H1 (cell line): ENCODE measurements at regions not wholly inside any gene's neighbourhood (a gene's known extent, or its start where the extent isn't known, plus 50 kb on each side); places are given as distances from the start of the nearest gene placed in this dataset.
A peak's percentile ranks its signal among the peaks of the same experiment; 100 is the strongest.

Source experiments
- CTCF ChIA-PET: fragments of 300-600 bp; sonication (Branson Sonifier 250); formaldehyde crosslinking; loops from one replicate; lab custom pipeline; 2021; ENCODE audit not compliant: partially characterized antibody; lab: Charles Lee
- POLR2A ChIA-PET: fragments of 300-600 bp; sonication (Branson Sonifier 250); formaldehyde crosslinking; loops from one replicate; lab custom pipeline; 2021; ENCODE audit warnings: inconsistent platforms; ENCODE audit not compliant: partially characterized antibody; lab: Charles Lee
- DNase-seq, 2 experiments: peaks; one replicate each; pipeline versions ENCODE4 v3.0.0 to v3.0.0-alpha.2; 2010 to 2022; ENCODE audit warnings: low spot score in 2 of 2, low read depth in 1 of 2, mixed read lengths in 1 of 2
- FAIRE-seq: peaks from 2 replicates; lab custom pipeline; 2011; peaks lifted over from hg19 to GRCh38; lab: Jason Lieb, UNC
- H2AFZ ChIP-seq: 2 replicates; pipeline ENCODE4 v1.8.1; 2012; ENCODE audit warnings: low read length, inconsistent platforms
- H2AK5ac ChIP-seq: 2 replicates; pipeline ENCODE4 v1.6.1; 2013; ENCODE audit warnings: low read depth, low read length
- H2BK120ac ChIP-seq: replicated peaks from 2 replicates; pipeline ENCODE3; 2013; ENCODE audit warnings: low read depth, low read length, inconsistent platforms
- H2BK12ac ChIP-seq: 2 replicates; pipeline ENCODE4 v1.6.1; 2013; ENCODE audit warnings: low read depth, low read length
- H2BK15ac ChIP-seq: 2 replicates; pipeline ENCODE4 v1.6.1; 2013; ENCODE audit warnings: low read length
- H2BK20ac ChIP-seq: 2 replicates; pipeline ENCODE4 v1.6.1; 2013; ENCODE audit warnings: low read length
- H2BK5ac ChIP-seq: 2 replicates; pipeline ENCODE4 v1.6.1; 2013; ENCODE audit warnings: low read depth, low read length
- H3K14ac ChIP-seq: 2 replicates; pipeline ENCODE4 v1.6.1; 2013; ENCODE audit warnings: inconsistent platforms; ENCODE audit not compliant: insufficient read length
- H3K18ac ChIP-seq: 2 replicates; pipeline ENCODE4 v1.6.1; 2013; ENCODE audit warnings: low read length; ENCODE audit errors: extremely low read depth
- H3K23ac ChIP-seq: 2 replicates; pipeline ENCODE4 v1.6.1; 2013; ENCODE audit warnings: inconsistent platforms; ENCODE audit not compliant: insufficient read length
- H3K23me2 ChIP-seq: 2 replicates; pipeline ENCODE4 v1.6.1; 2013; ENCODE audit warnings: low read depth, low read length
- H3K27ac ChIP-seq: 2 replicates; pipeline ENCODE4 v1.6.1; 2011; ENCODE audit warnings: low read depth, low read length, inconsistent platforms
- H3K27me3 ChIP-seq, 4 experiments: replicated peaks in 1 of 4; 1 replicate in 1 of 4; 2 replicates in 3 of 4; pipeline versions ENCODE4 v1.6.1 to v1.8.1; 2011 to 2013; ENCODE audit warnings: low read length in 3 of 4, mild to moderate bottlenecking in 3 of 4, inconsistent platforms in 2 of 4, mixed read lengths in 2 of 4, moderate library complexity in 1 of 4; ENCODE audit not compliant: control insufficient read depth in 3 of 4, insufficient read depth in 3 of 4; ENCODE audit errors: extremely low read depth in 1 of 4
- H3K36me3 ChIP-seq, 4 experiments: 2 replicates each; pipeline versions ENCODE4 v1.6.1 to v1.8.1; 2011 to 2013; ENCODE audit warnings: mild to moderate bottlenecking in 4 of 4, low read length in 3 of 4, moderate library complexity in 2 of 4, control low read depth in 1 of 4, inconsistent platforms in 1 of 4; ENCODE audit not compliant: insufficient read depth in 4 of 4, control insufficient read depth in 2 of 4
- H3K4ac ChIP-seq: replicated peaks from 2 replicates; pipeline ENCODE3; 2013; ENCODE audit warnings: low read length, low read depth, mixed read lengths, inconsistent platforms; ENCODE audit not compliant: insufficient read length
- H3K4me1 ChIP-seq, 4 experiments: replicated peaks in 1 of 4; 1 replicate in 1 of 4; 2 replicates in 3 of 4; pipeline versions ENCODE4 v1.6.1 to v1.8.1; 2011 to 2013; ENCODE audit warnings: low read length in 3 of 4, inconsistent platforms in 2 of 4, mixed read lengths in 1 of 4; ENCODE audit not compliant: insufficient read depth in 4 of 4, control insufficient read depth in 3 of 4
- H3K4me2 ChIP-seq, 2 experiments: 2 replicates each; pipeline versions ENCODE4 v1.6.1 to v1.8.1; 2011 to 2013; ENCODE audit warnings: low read depth in 2 of 2, low read length in 2 of 2, control low read depth in 1 of 2, inconsistent platforms in 1 of 2, mild to moderate bottlenecking in 1 of 2; ENCODE audit not compliant: insufficient read depth in 1 of 2
- H3K4me3 ChIP-seq, 4 experiments: fragments of 200-600, 300-600 bp in 1 of 4; sonication (generic), shearing (Covaris generic), sonication (Bioruptor Twin) in 1 of 4; 2 replicates each; pipeline versions ENCODE4 v1.5.1 to v1.8.1; 2011 to 2016; ENCODE audit warnings: low read length in 4 of 4, low read depth in 3 of 4, control low read depth in 2 of 4, inconsistent platforms in 2 of 4, mild to moderate bottlenecking in 2 of 4, mixed read lengths in 1 of 4, moderate library complexity in 1 of 4; ENCODE audit not compliant: insufficient read depth in 2 of 4; ENCODE audit errors: extremely low read depth in 1 of 4
- H3K56ac ChIP-seq: replicated peaks from 2 replicates; pipeline ENCODE3; 2013; ENCODE audit warnings: low read depth, mild to moderate bottlenecking, mixed read lengths, low read length, inconsistent platforms; ENCODE audit not compliant: insufficient read length
- H3K79me1 ChIP-seq: 2 replicates; pipeline ENCODE4 v1.6.1; 2013; ENCODE audit warnings: low read depth, low read length, control low read depth
- H3K79me2 ChIP-seq, 2 experiments: 2 replicates each; pipeline versions ENCODE4 v1.6.1 to v1.8.1; 2012 to 2013; ENCODE audit warnings: low read length in 2 of 2, mild to moderate bottlenecking in 2 of 2, inconsistent platforms in 1 of 2; ENCODE audit not compliant: insufficient read depth in 2 of 2, control insufficient read depth in 1 of 2
- H3K9ac ChIP-seq, 4 experiments: replicated peaks in 1 of 4; 1 replicate in 1 of 4; 2 replicates in 3 of 4; pipeline versions ENCODE4 v1.6.1 to v1.8.1; 2011 to 2013; ENCODE audit warnings: low read depth in 3 of 4, low read length in 3 of 4, control low read depth in 2 of 4, mild to moderate bottlenecking in 2 of 4, moderate library complexity in 2 of 4, inconsistent platforms in 1 of 4; ENCODE audit errors: extremely low read depth in 1 of 4
- H3K9me3 ChIP-seq, 2 experiments: 2 replicates each; pipeline versions ENCODE4 v1.6.1 to v1.8.1; 2012 to 2013; ENCODE audit warnings: mild to moderate bottlenecking in 2 of 2, moderate library complexity in 2 of 2, control low read depth in 1 of 2, inconsistent platforms in 1 of 2, low read depth in 1 of 2, low read length in 1 of 2, mixed read lengths in 1 of 2; ENCODE audit not compliant: insufficient read depth in 2 of 2
- H4K20me1 ChIP-seq, 2 experiments: replicated peaks in 1 of 2; 2 replicates each; pipeline versions ENCODE3 to v1.8.1; 2011 to 2013; ENCODE audit warnings: inconsistent platforms in 2 of 2, low read length in 2 of 2, mild to moderate bottlenecking in 1 of 2; ENCODE audit not compliant: insufficient read depth in 2 of 2, control insufficient read depth in 1 of 2
- H4K5ac ChIP-seq: 2 replicates; pipeline ENCODE4 v1.6.1; 2013; ENCODE audit warnings: low read length, low read depth, mixed read lengths, inconsistent platforms; ENCODE audit not compliant: insufficient read length
- H4K8ac ChIP-seq: 2 replicates; pipeline ENCODE4 v1.8.0; 2013; ENCODE audit warnings: mild to moderate bottlenecking, moderate library complexity, low read length, inconsistent platforms; ENCODE audit not compliant: insufficient read depth; ENCODE audit errors: extremely low read depth
- H4K91ac ChIP-seq: replicated peaks from 2 replicates; pipeline ENCODE3; 2013; ENCODE audit warnings: low read length, mixed read lengths, inconsistent platforms; ENCODE audit not compliant: insufficient read length
- SIRT6 ChIP-seq: IDR thresholded peaks from one replicate; pipeline ENCODE4 v1.7.1; 2012; ENCODE audit warnings: low read length, inconsistent platforms
- WGBS, 2 experiments: shearing (Covaris generic) in 1 of 2; methylation state at CpG; one replicate each; pipeline versions ENCODE4 v1.1.6 to v1.1.7; 2013 to 2015; ENCODE audit warnings: low lambda C conversion rate in 2 of 2, mixed read lengths in 2 of 2, inconsistent platforms in 1 of 2, low coverage in 1 of 2, missing lambda C conversion rate in 1 of 2; ENCODE audit not compliant: insufficient replicate concordance in 2 of 2, insufficient coverage in 1 of 2, insufficient read length in 1 of 2; ENCODE audit errors: extremely low coverage in 1 of 2, missing lambda C conversion rate in 1 of 2; 5-methylcytosine and 5-hydroxymethylcytosine counted together
- TF ChIP-seq, protein P1 (sequence below): IDR thresholded peaks from 2 replicates; pipeline ENCODE4 v1.6.1; 2011; ENCODE audit warnings: low read length, improper control_type of control experiment

DNA sequence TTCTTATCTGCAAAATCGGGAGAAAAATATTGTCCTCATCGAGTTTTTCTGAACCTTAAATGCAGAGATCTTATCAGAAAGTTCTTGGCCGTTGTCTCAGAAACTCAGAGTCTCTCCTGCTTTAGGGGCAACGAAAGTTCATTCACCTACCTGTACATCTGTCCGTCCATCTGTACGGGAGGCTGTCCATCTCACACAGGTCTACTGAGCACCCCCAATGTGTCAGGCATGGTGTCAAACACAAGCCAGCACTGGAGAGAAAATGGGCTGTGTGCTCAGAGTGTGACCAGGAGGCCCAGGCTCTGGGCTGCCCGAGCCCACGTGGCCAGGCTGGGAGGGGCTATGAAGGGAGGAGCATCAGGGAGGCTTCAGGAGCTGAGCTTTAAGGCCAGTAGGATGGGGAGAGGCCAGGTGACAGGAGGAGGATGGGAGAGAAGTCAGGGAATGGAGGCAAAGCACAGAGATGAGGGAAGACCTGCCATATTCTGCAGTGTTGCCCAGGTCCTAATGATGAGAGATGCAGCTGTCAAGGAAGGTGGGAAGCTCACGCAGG is 62.4 kb upstream of the MYEOV start:
- no peak overlapping the region for H2BK120ac ChIP-seq
- no peaks in the 10 kb centered on the region for H3K36me3 ChIP-seq
- no peak overlapping the region for H3K14ac ChIP-seq
- H4K5ac ChIP-seq, result no peak overlapping the region
- no peak overlapping the region for H3K4me2 ChIP-seq
- H2BK5ac ChIP-seq, result no peak overlapping the region
- H3K56ac ChIP-seq, result no peak overlapping the region
- ChIA-PET CTCF (interaction anchor here (2.2 to 3.1 kb wide), 2 partner anchors 9 to 100 kb away, joined by 8 to 18 read pairs; no protein-coding TSS in a partner anchor), POLR2A (interaction anchor here (1.5 kb wide), 1 partner anchor 19 kb away, joined by 3 read pairs; no protein-coding TSS in a partner anchor)
- H3K23ac ChIP-seq, result no peak overlapping the region
- DNase-seq, result no peak
- H2AK5ac ChIP-seq, result no peak overlapping the region
- no peaks in the 10 kb centered on the region; a peak in 2 of 4 replicates for H3K9me3 ChIP-seq
- no peak overlapping the region for H3K9ac ChIP-seq
- no peak overlapping the region for H3K18ac ChIP-seq
- H3K27ac ChIP-seq, result no peak overlapping the region
- no peak overlapping the region for H2BK12ac ChIP-seq
- WGBS, 2 experiments, result 85% methylated on average over 9 of the region's 9 CpGs; no CpG with 5 or more reads in 1 of the 2 experiments
- FAIRE-seq, result no peak
- H4K8ac ChIP-seq, result no peak overlapping the region
- H3K79me2 ChIP-seq, result no peaks in the 10 kb centered on the region
- no peaks in the 10 kb centered on the region for H3K4me1 ChIP-seq
- H2AFZ ChIP-seq, result no peak overlapping the region
- H3K79me1 ChIP-seq, result no peaks in the 10 kb centered on the region; the same call in 1 of the 2 replicates
- no peak overlapping the region for H2BK15ac ChIP-seq
- H3K27me3 ChIP-seq, result no peaks in the 10 kb centered on the region
- TF ChIP-seq SIRT6, result no peak
- TF ChIP-seq, protein P1, sequence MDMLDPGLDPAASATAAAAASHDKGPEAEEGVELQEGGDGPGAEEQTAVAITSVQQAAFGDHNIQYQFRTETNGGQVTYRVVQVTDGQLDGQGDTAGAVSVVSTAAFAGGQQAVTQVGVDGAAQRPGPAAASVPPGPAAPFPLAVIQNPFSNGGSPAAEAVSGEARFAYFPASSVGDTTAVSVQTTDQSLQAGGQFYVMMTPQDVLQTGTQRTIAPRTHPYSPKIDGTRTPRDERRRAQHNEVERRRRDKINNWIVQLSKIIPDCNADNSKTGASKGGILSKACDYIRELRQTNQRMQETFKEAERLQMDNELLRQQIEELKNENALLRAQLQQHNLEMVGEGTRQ, result 0 out of 2 replicates have a peak, but pooled peaks have one; percentile 5
- no peaks in the 10 kb centered on the region for H4K20me1 ChIP-seq
- H4K91ac ChIP-seq, result no peak overlapping the region
- no peak overlapping the region for H2BK20ac ChIP-seq
- no peaks in the 10 kb centered on the region for H3K23me2 ChIP-seq
- no peak overlapping the region for H3K4me3 ChIP-seq
- no peak overlapping the region for H3K4ac ChIP-seq
